DND-41 (cell line): ENCODE measurements at regions not wholly inside any gene's neighbourhood (a gene's known extent, or its start where the extent isn't known, plus 50 kb on each side); places are given as distances from the start of the nearest gene placed in this dataset.

Experiments used
- ATAC-seq: fragments of 200-7000 bp; cut with Tn5 transposase; 3 replicates; pipeline ENCODE4 v1.9.1; 2021; ENCODE audit warnings: low read depth; ENCODE audit not compliant: insufficient read depth
- DNase-seq: peaks from one replicate; pipeline ENCODE4 v3.0.0-alpha.2; 2020
- H2AFZ ChIP-seq: 2 replicates; pipeline ENCODE4 v1.6.0; 2012; ENCODE audit warnings: low read depth, low read length
- H3K27ac ChIP-seq: 2 replicates; pipeline ENCODE4 v1.5.1; 2012; ENCODE audit warnings: low read length, inconsistent platforms
- H3K27me3 ChIP-seq: fragments of 200-600 bp; sonication (generic); 2 replicates; pipeline ENCODE4 v1.6.0; 2012; ENCODE audit warnings: low read length, mild to moderate bottlenecking, inconsistent platforms; ENCODE audit not compliant: insufficient read depth, poor library complexity
- H3K36me3 ChIP-seq: 2 replicates; pipeline ENCODE4 v1.5.1; 2012; ENCODE audit warnings: low read length, inconsistent platforms; ENCODE audit not compliant: insufficient read depth
- H3K4me1 ChIP-seq: 2 replicates; pipeline ENCODE4 v1.5.1; 2012; ENCODE audit warnings: mild to moderate bottlenecking, low read length; ENCODE audit not compliant: insufficient read depth
- H3K4me2 ChIP-seq: 2 replicates; pipeline ENCODE4 v1.6.0; 2012; ENCODE audit warnings: mild to moderate bottlenecking, moderate library complexity, low read length, inconsistent platforms; ENCODE audit not compliant: insufficient read depth
- H3K4me3 ChIP-seq, 2 experiments: fragments of 200-600 bp in 1 of 2; shearing (Covaris generic) in 1 of 2; 2 replicates each; pipeline ENCODE4 v1.5.1; 2012 to 2016; ENCODE audit warnings: inconsistent platforms in 2 of 2, low read length in 2 of 2, mild to moderate bottlenecking in 2 of 2, low read depth in 1 of 2, moderate library complexity in 1 of 2
- H3K79me2 ChIP-seq: 2 replicates; pipeline ENCODE4 v1.6.0; 2012; ENCODE audit warnings: low read length, inconsistent platforms; ENCODE audit not compliant: insufficient read depth
- H3K9ac ChIP-seq: 2 replicates; pipeline ENCODE4 v1.6.0; 2012; ENCODE audit warnings: low read depth, mild to moderate bottlenecking, inconsistent platforms, low read length, moderate library complexity
- H3K9me3 ChIP-seq: 2 replicates; pipeline ENCODE4 v1.5.1; 2012; ENCODE audit warnings: low read length, moderate library complexity, mild to moderate bottlenecking, inconsistent platforms; ENCODE audit not compliant: insufficient read depth, severe bottlenecking
- H4K20me1 ChIP-seq: 2 replicates; pipeline ENCODE4 v1.6.0; 2012; ENCODE audit warnings: low read length; ENCODE audit not compliant: insufficient read depth
- EZH2 ChIP-seq: IDR thresholded peaks from 3 replicates; pipeline ENCODE4 v1.6.1; 2012; ENCODE audit warnings: borderline replicate concordance, low read depth, mild to moderate bottlenecking, moderate library complexity, low read length, inconsistent platforms; ENCODE audit not compliant: severe bottlenecking
- TF ChIP-seq, protein P1 (sequence below): IDR thresholded peaks from 2 replicates; pipeline ENCODE4 v1.5.1; 2012; ENCODE audit warnings: borderline replicate concordance, low read length, moderate library complexity, mild to moderate bottlenecking; ENCODE audit not compliant: poor library complexity, severe bottlenecking; ENCODE audit errors: extremely low read depth

- ATAC-seq (no peak), DNase-seq (no peak)
- H3K79me2 ChIP-seq, result no peaks in the 10 kb centered on the region
- no peak overlapping the region for H3K4me2 ChIP-seq
- no peak overlapping the region for H3K4me3 ChIP-seq
- no peaks in the 10 kb centered on the region for H3K27me3 ChIP-seq
- H3K9ac ChIP-seq, result no peak overlapping the region
- H3K9me3 ChIP-seq, result no peaks in the 10 kb centered on the region
- H3K4me1 ChIP-seq, result no peaks in the 10 kb centered on the region
- no peak overlapping the region for H3K27ac ChIP-seq
- H4K20me1 ChIP-seq, result no peaks in the 10 kb centered on the region
- no peaks in the 10 kb centered on the region for H3K36me3 ChIP-seq
- no peak overlapping the region for H2AFZ ChIP-seq
- TF ChIP-seq EZH2, result no peak
- TF ChIP-seq, protein P1, sequence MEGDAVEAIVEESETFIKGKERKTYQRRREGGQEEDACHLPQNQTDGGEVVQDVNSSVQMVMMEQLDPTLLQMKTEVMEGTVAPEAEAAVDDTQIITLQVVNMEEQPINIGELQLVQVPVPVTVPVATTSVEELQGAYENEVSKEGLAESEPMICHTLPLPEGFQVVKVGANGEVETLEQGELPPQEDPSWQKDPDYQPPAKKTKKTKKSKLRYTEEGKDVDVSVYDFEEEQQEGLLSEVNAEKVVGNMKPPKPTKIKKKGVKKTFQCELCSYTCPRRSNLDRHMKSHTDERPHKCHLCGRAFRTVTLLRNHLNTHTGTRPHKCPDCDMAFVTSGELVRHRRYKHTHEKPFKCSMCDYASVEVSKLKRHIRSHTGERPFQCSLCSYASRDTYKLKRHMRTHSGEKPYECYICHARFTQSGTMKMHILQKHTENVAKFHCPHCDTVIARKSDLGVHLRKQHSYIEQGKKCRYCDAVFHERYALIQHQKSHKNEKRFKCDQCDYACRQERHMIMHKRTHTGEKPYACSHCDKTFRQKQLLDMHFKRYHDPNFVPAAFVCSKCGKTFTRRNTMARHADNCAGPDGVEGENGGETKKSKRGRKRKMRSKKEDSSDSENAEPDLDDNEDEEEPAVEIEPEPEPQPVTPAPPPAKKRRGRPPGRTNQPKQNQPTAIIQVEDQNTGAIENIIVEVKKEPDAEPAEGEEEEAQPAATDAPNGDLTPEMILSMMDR, result no peak
These were observed 296.1 kb downstream of the EPHA4 start for GRCh38 chr2:221276033-221276432.

DNA sequence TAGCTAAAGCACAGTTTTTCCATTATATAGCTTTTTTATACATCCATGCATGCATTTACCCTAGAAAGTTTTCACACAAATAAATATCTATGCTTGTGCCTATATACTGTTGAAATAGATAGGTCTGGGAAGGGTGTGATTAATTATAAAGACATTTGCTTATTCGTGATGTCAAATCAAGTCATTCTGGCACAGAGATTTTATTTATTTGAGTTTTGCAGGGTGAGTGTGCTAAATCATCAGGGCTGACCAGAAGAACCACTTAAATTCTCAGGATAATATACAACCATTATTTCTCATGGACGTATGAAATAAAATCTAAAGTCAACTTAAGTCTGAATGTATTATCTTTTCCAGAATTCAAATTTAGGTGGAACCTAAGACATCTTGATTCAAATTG is 295.5 kb downstream of the EPHA4 start:
- Histone ChIP-seq H3K27me3 (no peaks in the 10 kb centered on the region), H3K9me3 (no peaks in the 10 kb centered on the region), H2AFZ (no peak overlapping the region), H3K9ac (no peak overlapping the region), H3K4me2 (no peak overlapping the region), H3K4me3 (no peak overlapping the region), H3K79me2 (no peaks in the 10 kb centered on the region), H3K4me1 (no peaks in the 10 kb centered on the region), H4K20me1 (no peaks in the 10 kb centered on the region), H3K36me3 (no peaks in the 10 kb centered on the region), H3K27ac (no peak overlapping the region)
- ATAC-seq, result no peak
- DNase-seq, result no peak
- no peak for TF ChIP-seq EZH2
- TF ChIP-seq, protein P1, result no peak

GRCh38 chr2:221282386-221282785 is 289.7 kb downstream of the EPHA4 start:
- Histone ChIP-seq H3K27ac (no peak overlapping the region), H3K79me2 (no peaks in the 10 kb centered on the region), H3K9me3 (no peaks in the 10 kb centered on the region), H3K9ac (no peak overlapping the region), H3K4me1 (no peaks in the 10 kb centered on the region), H3K4me3 (no peak overlapping the region), H4K20me1 (no peaks in the 10 kb centered on the region), H2AFZ (no peak overlapping the region), H3K36me3 (no peaks in the 10 kb centered on the region), H3K4me2 (no peak overlapping the region), H3K27me3 (no peaks in the 10 kb centered on the region)
- no peak for DNase-seq
- no peak for ATAC-seq
- TF ChIP-seq, protein P1, result no peak
- TF ChIP-seq EZH2, result no peak
